PC-3 (cell line): ENCODE measurements at regions not wholly inside any gene's neighbourhood (a gene's known extent, or its start where the extent isn't known, plus 50 kb on each side); places are given as distances from the start of the nearest gene placed in this dataset.

Experiments used
- ATAC-seq: fragments of 200-7000 bp; cut with Tn5 transposase; 2 replicates; pipeline ENCODE4 v1.9.1; 2020; ENCODE audit warnings: mild to moderate bottlenecking, moderate library complexity
- BruUV-seq: library from RNA; stranded (reverse); fragments of 400-500 nt; replicated peaks from 2 replicates; lab custom pipeline; 2021; lab: Mats Ljungman, UMichigan
- CTCF ChIA-PET: fragments of 300-600 bp; sonication (Branson Sonifier 250); formaldehyde crosslinking; loops from one replicate; lab custom pipeline; 2022; ENCODE audit warnings: antibody characterized with exemption; lab: Charles Lee
- POLR2A ChIA-PET: fragments of 300-600 bp; sonication (Branson Sonifier 250); formaldehyde crosslinking; loops from one replicate; lab custom pipeline; 2022; ENCODE audit warnings: antibody characterized with exemption; ENCODE audit not compliant: unreplicated experiment; lab: Charles Lee
- DNase-seq: peaks from one replicate; pipeline ENCODE4 v3.0.0-alpha.2; 2015
- H2AFZ ChIP-seq: fragments of 300-600 bp; sonication (generic); 2 replicates; pipeline ENCODE4 v1.6.0; 2016; ENCODE audit warnings: antibody characterized with exemption, low read length
- H3F3A ChIP-seq: fragments of 300-600 bp; sonication (generic); one replicate; pipeline ENCODE4 v1.6.0; 2017; ENCODE audit warnings: antibody characterized with exemption, low read length, control low read depth, mild to moderate bottlenecking; ENCODE audit not compliant: unreplicated experiment
- H3K27ac ChIP-seq: fragments of 300-600 bp; sonication (generic); 2 replicates; pipeline ENCODE4 v1.5.1; 2016; ENCODE audit warnings: mild to moderate bottlenecking, low read length
- H3K27me3 ChIP-seq: fragments of 300-600 bp; sonication (generic); 2 replicates; pipeline ENCODE4 v1.6.1; 2016; ENCODE audit warnings: low read length, mixed read lengths
- H3K36me3 ChIP-seq: fragments of 300-600 bp; sonication (generic); 2 replicates; pipeline ENCODE4 v1.6.1; 2016; ENCODE audit warnings: low read depth, mixed run types, low read length, mixed read lengths
- H3K4me1 ChIP-seq: fragments of 300-600 bp; sonication (generic); 2 replicates; pipeline ENCODE4 v1.5.1; 2016; ENCODE audit warnings: low read length; ENCODE audit not compliant: insufficient read depth
- H3K4me2 ChIP-seq: fragments of 300-600 bp; sonication (generic); 2 replicates; pipeline ENCODE4 v1.6.0; 2016; ENCODE audit warnings: low read length
- H3K4me3 ChIP-seq: fragments of 300-600 bp; sonication (generic); 2 replicates; pipeline ENCODE4 v1.5.1; 2016; ENCODE audit warnings: mild to moderate bottlenecking, low read length, mixed read lengths
- H3K79me2 ChIP-seq: fragments of 300-600 bp; sonication (generic); 2 replicates; pipeline ENCODE4 v1.6.1; 2017; ENCODE audit warnings: low read length, mixed read lengths
- H3K9ac ChIP-seq: fragments of 300-600 bp; sonication (generic); 2 replicates; pipeline ENCODE4 v1.6.0; 2016; ENCODE audit warnings: mild to moderate bottlenecking, low read length
- H3K9me2 ChIP-seq: fragments of 300-600 bp; sonication (generic); replicated peaks from 2 replicates; pipeline ENCODE4 v1.6.1; 2016; ENCODE audit warnings: mixed run types, low read length, mixed read lengths
- H3K9me3 ChIP-seq: fragments of 300-600 bp; sonication (generic); 2 replicates; pipeline ENCODE4 v1.6.1; 2016; ENCODE audit warnings: low read length, mixed read lengths
- H4K20me1 ChIP-seq: fragments of 300-600 bp; sonication (generic); 2 replicates; pipeline ENCODE4 v1.6.1; 2016; ENCODE audit warnings: low read length, mixed read lengths
- EZH2 ChIP-seq: fragments of 300-600 bp; sonication (generic); IDR thresholded peaks from one replicate; pipeline ENCODE4 v1.6.1; 2017; ENCODE audit warnings: antibody characterized with exemption, mild to moderate bottlenecking, low read length; ENCODE audit not compliant: unreplicated experiment
- EZH2phosphoT487 ChIP-seq: fragments of 300-600 bp; sonication (generic); IDR thresholded peaks from 2 replicates; pipeline ENCODE4 v1.6.1; 2018; ENCODE audit warnings: mild to moderate bottlenecking, antibody characterized with exemption, low read length, borderline replicate concordance
- intact Hi-C: fragments of 100-400 bp; cut with micrococcal nuclease; formaldehyde crosslinking; loops from 2 replicates; pipeline ENCODE4 v1.9.0; 2023
- TF ChIP-seq, protein P1 (sequence below): fragments of 300-600 bp; sonication (generic); conservative IDR thresholded peaks from 2 replicates; pipeline ENCODE4 v1.5.1; 2017; ENCODE audit warnings: antibody characterized with exemption, low read depth, mild to moderate bottlenecking, low read length

DNA sequence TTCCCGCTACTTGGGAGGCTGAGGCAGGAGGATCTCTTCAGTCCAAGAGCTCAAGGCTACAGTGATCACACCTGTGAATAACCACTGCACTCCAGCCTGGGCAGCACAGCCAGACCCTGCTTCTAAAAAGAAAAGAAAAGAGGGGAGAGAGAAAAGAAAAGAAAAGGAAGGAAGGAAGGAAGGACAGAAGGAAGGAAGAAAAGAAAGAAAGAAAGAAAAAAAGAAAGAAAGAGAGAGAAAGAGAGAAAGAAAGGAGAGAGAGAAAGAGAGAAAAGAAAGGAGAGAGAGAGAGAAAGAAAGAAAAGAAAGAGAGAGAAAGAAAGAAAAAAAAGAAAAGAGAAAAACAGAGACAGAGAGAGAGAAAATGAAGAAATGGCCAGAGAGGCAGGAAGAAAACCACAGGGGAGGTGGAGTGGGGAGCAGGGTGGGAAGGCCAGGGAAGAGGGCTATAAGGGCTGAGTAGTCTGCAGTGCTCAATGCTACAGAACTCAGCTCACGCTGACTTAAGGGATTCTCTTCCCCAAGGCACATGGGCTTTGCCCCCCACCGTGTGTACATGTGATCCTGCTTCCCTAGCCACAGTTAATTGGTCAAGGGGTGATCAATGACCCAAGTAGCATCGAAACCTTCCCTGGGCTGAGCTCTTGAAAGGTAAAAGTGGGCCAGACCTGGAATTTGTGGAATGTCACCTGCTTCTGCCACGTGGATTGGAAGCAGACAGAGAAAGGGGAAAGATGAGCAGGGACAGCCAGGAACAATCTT is 90.4 kb upstream of the TMCC3 start:
- H3F3A ChIP-seq: no peaks in the 10 kb centered on the region
- H3K27me3 ChIP-seq: peaks cover 18% of the 10 kb centered on the region
- no peak for ATAC-seq
- no peaks in the 10 kb centered on the region for H4K20me1 ChIP-seq
- no peak overlapping the region for H3K4me2 ChIP-seq
- no peak for DNase-seq
- no TSS peak for BruUV-seq
- TF ChIP-seq EZH2: no peak
- no peak for TF ChIP-seq EZH2phosphoT487
- TF ChIP-seq, protein P1, sequence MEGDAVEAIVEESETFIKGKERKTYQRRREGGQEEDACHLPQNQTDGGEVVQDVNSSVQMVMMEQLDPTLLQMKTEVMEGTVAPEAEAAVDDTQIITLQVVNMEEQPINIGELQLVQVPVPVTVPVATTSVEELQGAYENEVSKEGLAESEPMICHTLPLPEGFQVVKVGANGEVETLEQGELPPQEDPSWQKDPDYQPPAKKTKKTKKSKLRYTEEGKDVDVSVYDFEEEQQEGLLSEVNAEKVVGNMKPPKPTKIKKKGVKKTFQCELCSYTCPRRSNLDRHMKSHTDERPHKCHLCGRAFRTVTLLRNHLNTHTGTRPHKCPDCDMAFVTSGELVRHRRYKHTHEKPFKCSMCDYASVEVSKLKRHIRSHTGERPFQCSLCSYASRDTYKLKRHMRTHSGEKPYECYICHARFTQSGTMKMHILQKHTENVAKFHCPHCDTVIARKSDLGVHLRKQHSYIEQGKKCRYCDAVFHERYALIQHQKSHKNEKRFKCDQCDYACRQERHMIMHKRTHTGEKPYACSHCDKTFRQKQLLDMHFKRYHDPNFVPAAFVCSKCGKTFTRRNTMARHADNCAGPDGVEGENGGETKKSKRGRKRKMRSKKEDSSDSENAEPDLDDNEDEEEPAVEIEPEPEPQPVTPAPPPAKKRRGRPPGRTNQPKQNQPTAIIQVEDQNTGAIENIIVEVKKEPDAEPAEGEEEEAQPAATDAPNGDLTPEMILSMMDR: no peak
- no peak overlapping the region for H3K9ac ChIP-seq
- no peaks in the 10 kb centered on the region for H3K9me3 ChIP-seq
- no peaks in the 10 kb centered on the region for H3K4me1 ChIP-seq
- no peaks in the 10 kb centered on the region for H3K79me2 ChIP-seq
- no peak overlapping the region for H3K4me3 ChIP-seq
- no peak overlapping the region for H2AFZ ChIP-seq
- no peaks in the 10 kb centered on the region for H3K36me3 ChIP-seq
- ChIA-PET CTCF (no interaction called here), POLR2A (no interaction called here)
- H3K9me2 ChIP-seq: no peaks in the 10 kb centered on the region
- intact Hi-C loops: no loop called here
- H3K27ac ChIP-seq: no peak overlapping the region

DNA sequence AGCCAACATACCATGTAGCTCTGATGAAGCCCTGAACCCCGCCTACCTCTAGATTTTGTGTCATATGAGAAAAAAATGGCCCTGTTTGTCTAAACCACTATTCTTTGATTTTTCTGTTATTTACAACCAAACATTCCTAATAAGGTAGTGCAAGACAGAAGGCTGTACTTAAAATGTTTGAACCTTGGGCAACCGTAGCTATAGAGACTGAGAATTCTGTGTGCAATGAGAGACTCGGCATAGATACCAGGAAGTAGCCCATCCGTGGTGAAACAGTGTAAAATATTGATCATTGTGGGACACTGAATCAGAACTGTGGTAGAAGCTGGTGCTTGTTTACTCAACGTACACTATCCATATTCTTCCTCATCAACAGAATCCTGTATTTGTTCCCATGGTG is 86.5 kb upstream of the TMCC3 start:
- ChIA-PET POLR2A (no interaction called here), CTCF (no interaction called here)

More for the DNA sequence above, 86.5 kb upstream of the TMCC3 start:
- ATAC-seq (no peak), DNase-seq (no peak)
- no peaks in the 10 kb centered on the region for H3K4me1 ChIP-seq
- H3K9ac ChIP-seq: no peak overlapping the region
- BruUV-seq: no TSS peak
- 0 out of 2 replicates have a peak, but pooled peaks cover 6% of the 10 kb centered on the region for H3K27me3 ChIP-seq
- H3K9me3 ChIP-seq: no peaks in the 10 kb centered on the region
- H4K20me1 ChIP-seq: no peaks in the 10 kb centered on the region
- TF ChIP-seq, protein P1: no peak
- no peak for TF ChIP-seq EZH2
- no peak for TF ChIP-seq EZH2phosphoT487
- intact Hi-C loops: no loop called here
- no peak overlapping the region for H3K4me3 ChIP-seq
- H3K79me2 ChIP-seq: no peaks in the 10 kb centered on the region
- H3K36me3 ChIP-seq: no peaks in the 10 kb centered on the region
- no peaks in the 10 kb centered on the region for H3K9me2 ChIP-seq
- no peak overlapping the region for H2AFZ ChIP-seq
- H3K4me2 ChIP-seq: no peak overlapping the region
- H3K27ac ChIP-seq: no peak overlapping the region
- H3F3A ChIP-seq: no peaks in the 10 kb centered on the region
